Panc1 (cell line): ENCODE measurements at regions not wholly inside any gene's neighbourhood (a gene's known extent, or its start where the extent isn't known, plus 50 kb on each side); places are given as distances from the start of the nearest gene placed in this dataset.

Experiments
- CTCF ChIP-seq: fragments of 450-650 bp; IDR thresholded peaks from 2 replicates; pipeline ENCODE4 v1.5.1; 2017; ENCODE audit warnings: mild to moderate bottlenecking
- POLR2AphosphoS5 ChIP-seq: IDR thresholded peaks from 2 replicates; pipeline ENCODE4 v1.6.1; 2012; ENCODE audit warnings: mild to moderate bottlenecking, low read depth, low read length, moderate library complexity
- REST ChIP-seq, 2 experiments: IDR thresholded peaks; 2 replicates each; pipeline ENCODE4 v1.6.1; 2011 to 2012; ENCODE audit warnings: low read depth in 2 of 2, control low read depth in 1 of 2, low read length in 1 of 2, mild to moderate bottlenecking in 1 of 2, moderate library complexity in 1 of 2; ENCODE audit not compliant: insufficient read depth in 1 of 2
- SIN3A ChIP-seq: IDR thresholded peaks from 2 replicates; pipeline ENCODE4 v1.6.1; 2012; ENCODE audit warnings: low read depth, mild to moderate bottlenecking, low read length, moderate library complexity, borderline replicate concordance; ENCODE audit not compliant: insufficient read depth

GRCh38 chr4:147360301-147360700 is 120.6 kb upstream of the EDNRA start:
- TF ChIP-seq CTCF = no peak
- no peak for TF ChIP-seq POLR2AphosphoS5
- TF ChIP-seq SIN3A = no peak
- no peak for TF ChIP-seq REST (IDR thresholded peaks at IDR 0.05; ENCODE audit: insufficient read depth in 1 of 2, low read depth in 2 of 2, low read length in 1 of 2)
